Astrocyte (in vitro differentiated cells and primary cell): ENCODE measurements at regions not wholly inside any gene's neighbourhood (a gene's known extent, or its start where the extent isn't known, plus 50 kb on each side); places are given as distances from the start of the nearest gene placed in this dataset.

Experiments used
- DNase-seq: peaks from one replicate; pipeline ENCODE4 v3.0.0-alpha.2; 2010; ENCODE audit warnings: low read depth
- FAIRE-seq: peaks from 2 replicates; lab custom pipeline; 2011; peaks lifted over from hg19 to GRCh38; lab: Jason Lieb, UNC
- H2AFZ ChIP-seq: 2 replicates; pipeline ENCODE4 v1.6.0; 2012; ENCODE audit warnings: low read depth, low read length, inconsistent platforms
- H3K27ac ChIP-seq: 2 replicates; pipeline ENCODE4 v1.5.1; 2011; ENCODE audit warnings: low read depth, low read length, inconsistent platforms
- H3K27me3 ChIP-seq: 2 replicates; pipeline ENCODE4 v1.6.0; 2011; ENCODE audit warnings: low read length, inconsistent platforms; ENCODE audit not compliant: insufficient read depth
- H3K36me3 ChIP-seq: 2 replicates; pipeline ENCODE4 v1.5.1; 2011; ENCODE audit warnings: low read length, inconsistent platforms; ENCODE audit not compliant: insufficient read depth
- H3K4me1 ChIP-seq: 2 replicates; pipeline ENCODE4 v1.5.1; 2011; ENCODE audit warnings: low read length, inconsistent platforms; ENCODE audit not compliant: insufficient read depth
- H3K4me2 ChIP-seq: 2 replicates; pipeline ENCODE4 v1.6.0; 2012; ENCODE audit warnings: low read length, inconsistent platforms
- H3K4me3 ChIP-seq: 2 replicates; pipeline ENCODE4 v1.5.1; 2011; ENCODE audit warnings: low read depth, mild to moderate bottlenecking, low read length, inconsistent platforms; ENCODE audit not compliant: insufficient read depth
- H3K79me2 ChIP-seq: 2 replicates; pipeline ENCODE4 v1.6.0; 2012; ENCODE audit warnings: mild to moderate bottlenecking, low read length, inconsistent platforms; ENCODE audit not compliant: insufficient read depth
- H3K9ac ChIP-seq: 2 replicates; pipeline ENCODE4 v1.6.0; 2012; ENCODE audit warnings: mild to moderate bottlenecking, low read length, inconsistent platforms
- H3K9me3 ChIP-seq: 2 replicates; pipeline ENCODE4 v1.5.1; 2012; ENCODE audit warnings: low read depth, mild to moderate bottlenecking, low read length, inconsistent platforms; ENCODE audit not compliant: insufficient read depth
- H4K20me1 ChIP-seq: 2 replicates; pipeline ENCODE4 v1.6.0; 2012; ENCODE audit warnings: low read length, inconsistent platforms; ENCODE audit not compliant: insufficient read depth
- H3K27ac Mint-ChIP-seq: one replicate; pipeline ENCODE4 v1.8.0; 2021; ENCODE audit warnings: mild to moderate bottlenecking, mixed read lengths; ENCODE audit not compliant: unreplicated experiment
- H3K27me3 Mint-ChIP-seq: one replicate; pipeline ENCODE4 v1.8.0; 2021; ENCODE audit warnings: low read depth, mixed read lengths; ENCODE audit not compliant: unreplicated experiment
- H3K36me3 Mint-ChIP-seq: one replicate; pipeline ENCODE4 v1.8.0; 2021; ENCODE audit warnings: low read depth, mixed read lengths; ENCODE audit not compliant: unreplicated experiment
- H3K4me1 Mint-ChIP-seq: one replicate; pipeline ENCODE4 v1.8.0; 2021; ENCODE audit warnings: low read depth, mixed read lengths; ENCODE audit not compliant: unreplicated experiment
- H3K4me3 Mint-ChIP-seq: one replicate; pipeline ENCODE4 v1.8.0; 2021; ENCODE audit warnings: mild to moderate bottlenecking, moderate library complexity, mixed read lengths; ENCODE audit not compliant: unreplicated experiment
- H3K9me3 Mint-ChIP-seq: one replicate; pipeline ENCODE4 v1.8.0; 2021; ENCODE audit warnings: mild to moderate bottlenecking, mixed read lengths; ENCODE audit not compliant: unreplicated experiment
- EZH2 ChIP-seq: IDR thresholded peaks from 2 replicates; pipeline ENCODE4 v1.6.1; 2012; ENCODE audit warnings: mild to moderate bottlenecking, low read length, inconsistent platforms; ENCODE audit not compliant: insufficient read depth
- TF ChIP-seq, protein P1 (sequence below): IDR thresholded peaks from 2 replicates; pipeline ENCODE4 v1.5.1; 2011; ENCODE audit warnings: low read depth, mild to moderate bottlenecking, inconsistent platforms, low read length, moderate library complexity; ENCODE audit not compliant: insufficient read depth

DNA sequence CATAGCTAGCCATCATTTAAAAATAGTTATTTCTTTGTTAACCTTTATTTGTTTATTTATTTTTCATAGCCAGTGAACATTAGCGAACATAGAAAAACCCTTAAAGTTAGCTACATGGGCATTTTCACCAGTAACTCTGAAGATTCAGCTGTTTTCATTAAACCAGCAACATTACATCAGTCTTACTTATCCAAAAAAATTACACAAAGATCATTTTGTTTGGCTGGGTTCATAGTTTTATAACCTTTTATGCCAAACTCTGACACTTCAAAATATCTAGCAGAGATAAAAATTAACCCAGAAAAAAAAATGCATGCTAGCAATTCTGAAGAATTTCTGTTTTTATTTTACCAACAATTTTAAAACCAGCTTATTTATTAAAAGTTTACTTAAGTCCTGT lies 784.1 kb downstream of the PCDH18 start:
- Histone ChIP-seq H3K4me2 (no peak overlapping the region), H3K27ac (no peak overlapping the region), H3K27me3 (no peaks in the 10 kb centered on the region), H3K9me3 (no peaks in the 10 kb centered on the region), H4K20me1 (no peaks in the 10 kb centered on the region), H3K79me2 (no peaks in the 10 kb centered on the region), H3K4me3 (no peak overlapping the region), H3K4me1 (no peaks in the 10 kb centered on the region), H3K9ac (no peak overlapping the region), H3K36me3 (no peaks in the 10 kb centered on the region), H2AFZ (no peak overlapping the region)
- Mint-ChIP-seq H3K27me3 (no peaks in the 10 kb centered on the region), H3K27ac (no peak overlapping the region), H3K4me1 (peaks cover 4% of the 10 kb centered on the region), H3K4me3 (no peak overlapping the region), H3K9me3 (peaks cover 11% of the 10 kb centered on the region), H3K36me3 (no peaks in the 10 kb centered on the region)
- DNase-seq (no peak), FAIRE-seq (no peak)
- TF ChIP-seq, protein P1, sequence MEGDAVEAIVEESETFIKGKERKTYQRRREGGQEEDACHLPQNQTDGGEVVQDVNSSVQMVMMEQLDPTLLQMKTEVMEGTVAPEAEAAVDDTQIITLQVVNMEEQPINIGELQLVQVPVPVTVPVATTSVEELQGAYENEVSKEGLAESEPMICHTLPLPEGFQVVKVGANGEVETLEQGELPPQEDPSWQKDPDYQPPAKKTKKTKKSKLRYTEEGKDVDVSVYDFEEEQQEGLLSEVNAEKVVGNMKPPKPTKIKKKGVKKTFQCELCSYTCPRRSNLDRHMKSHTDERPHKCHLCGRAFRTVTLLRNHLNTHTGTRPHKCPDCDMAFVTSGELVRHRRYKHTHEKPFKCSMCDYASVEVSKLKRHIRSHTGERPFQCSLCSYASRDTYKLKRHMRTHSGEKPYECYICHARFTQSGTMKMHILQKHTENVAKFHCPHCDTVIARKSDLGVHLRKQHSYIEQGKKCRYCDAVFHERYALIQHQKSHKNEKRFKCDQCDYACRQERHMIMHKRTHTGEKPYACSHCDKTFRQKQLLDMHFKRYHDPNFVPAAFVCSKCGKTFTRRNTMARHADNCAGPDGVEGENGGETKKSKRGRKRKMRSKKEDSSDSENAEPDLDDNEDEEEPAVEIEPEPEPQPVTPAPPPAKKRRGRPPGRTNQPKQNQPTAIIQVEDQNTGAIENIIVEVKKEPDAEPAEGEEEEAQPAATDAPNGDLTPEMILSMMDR: no peak
- TF ChIP-seq EZH2: no peak

DNA sequence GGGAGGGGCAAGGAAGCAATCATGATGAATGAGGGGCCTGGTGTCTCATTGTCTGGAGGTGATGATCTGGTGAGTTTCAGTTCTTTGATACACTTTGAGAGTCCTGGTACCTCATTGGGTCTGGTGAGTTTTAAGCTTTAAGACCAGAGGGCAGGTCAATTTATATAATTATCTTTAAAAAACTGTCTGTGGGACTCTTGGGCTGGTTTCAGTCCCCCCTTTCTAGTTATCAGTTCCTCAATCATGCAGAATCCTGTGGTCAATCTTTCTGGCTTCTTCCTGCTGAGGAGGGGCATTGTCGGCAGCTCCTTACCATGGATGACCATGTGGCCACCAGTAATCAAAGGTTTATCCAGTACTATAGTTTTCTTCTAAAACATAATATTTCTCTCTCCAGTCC lies 789.1 kb downstream of the PCDH18 start:
- TF ChIP-seq EZH2: no peak
- TF ChIP-seq, protein P1: no peak
- no peaks in the 10 kb centered on the region for H3K27me3 ChIP-seq
- DNase-seq (no peak), FAIRE-seq (no peak)
- H3K36me3 ChIP-seq: no peaks in the 10 kb centered on the region
- H3K79me2 ChIP-seq: no peaks in the 10 kb centered on the region
- no peak overlapping the region for H3K9ac ChIP-seq
- no peak overlapping the region for H3K4me3 ChIP-seq
- Mint-ChIP-seq H3K27ac (no peak overlapping the region), H3K9me3 (peaks cover 3% of the 10 kb centered on the region), H3K27me3 (no peaks in the 10 kb centered on the region), H3K4me1 (peaks cover 9% of the 10 kb centered on the region), H3K36me3 (no peaks in the 10 kb centered on the region), H3K4me3 (no peak overlapping the region)
- no peak overlapping the region for H3K4me2 ChIP-seq
- H4K20me1 ChIP-seq: no peaks in the 10 kb centered on the region
- H3K9me3 ChIP-seq: no peaks in the 10 kb centered on the region
- H3K27ac ChIP-seq: no peak overlapping the region
- H3K4me1 ChIP-seq: peaks cover 8% of the 10 kb centered on the region
- no peak overlapping the region for H2AFZ ChIP-seq

DNA sequence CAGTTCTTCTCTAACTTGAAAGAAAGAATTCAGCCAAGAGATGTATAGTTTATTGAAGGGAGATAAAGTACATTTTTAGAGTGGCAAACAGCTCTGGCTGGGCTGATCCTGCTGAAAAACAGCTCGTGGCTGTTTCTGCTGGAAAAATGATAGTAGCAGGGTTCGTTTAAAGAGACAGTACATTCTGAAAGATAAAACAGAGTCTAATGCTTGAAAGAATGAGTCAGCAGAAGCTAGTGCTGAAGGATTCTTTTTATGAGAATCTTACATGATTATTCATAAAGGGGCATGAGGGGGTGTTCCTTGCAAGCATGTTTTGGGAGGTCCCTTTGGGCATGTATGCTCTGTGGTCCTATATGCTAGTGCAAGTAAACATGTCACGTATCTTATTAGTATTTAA lies 790.0 kb downstream of the PCDH18 start:
- H3K9me3 ChIP-seq: no peaks in the 10 kb centered on the region
- H3K4me2 ChIP-seq: peak overlapping the region; percentile 34
- TF ChIP-seq, protein P1: no peak
- no peak for TF ChIP-seq EZH2
- Mint-ChIP-seq H3K4me3 (no peak overlapping the region), H3K4me1 (peaks cover 9% of the 10 kb centered on the region), H3K36me3 (no peaks in the 10 kb centered on the region), H3K27me3 (no peaks in the 10 kb centered on the region), H3K27ac (peak overlapping the region; percentile 90), H3K9me3 (peaks cover 3% of the 10 kb centered on the region)
- H3K27me3 ChIP-seq: no peaks in the 10 kb centered on the region
- FAIRE-seq (no peak), DNase-seq (peak; percentile 14)
- H3K9ac ChIP-seq: no peak overlapping the region
- H3K79me2 ChIP-seq: no peaks in the 10 kb centered on the region
- H3K4me1 ChIP-seq: peaks cover 8% of the 10 kb centered on the region
- no peak overlapping the region for H2AFZ ChIP-seq
- H3K27ac ChIP-seq: no peak overlapping the region
- no peaks in the 10 kb centered on the region for H4K20me1 ChIP-seq
- no peak overlapping the region for H3K4me3 ChIP-seq
- H3K36me3 ChIP-seq: no peaks in the 10 kb centered on the region
